ENCODE measurements at regions not wholly inside any gene's neighbourhood (a gene's known extent, or its start where the extent isn't known, plus 50 kb on each side); places are given as distances from the start of the nearest gene placed in this dataset.
"Not testable (repeated sequence)": the region's sequence is repeated elsewhere in the genome, so short reads cannot be mapped to it uniquely, and the experiment has no call there.

DNA sequence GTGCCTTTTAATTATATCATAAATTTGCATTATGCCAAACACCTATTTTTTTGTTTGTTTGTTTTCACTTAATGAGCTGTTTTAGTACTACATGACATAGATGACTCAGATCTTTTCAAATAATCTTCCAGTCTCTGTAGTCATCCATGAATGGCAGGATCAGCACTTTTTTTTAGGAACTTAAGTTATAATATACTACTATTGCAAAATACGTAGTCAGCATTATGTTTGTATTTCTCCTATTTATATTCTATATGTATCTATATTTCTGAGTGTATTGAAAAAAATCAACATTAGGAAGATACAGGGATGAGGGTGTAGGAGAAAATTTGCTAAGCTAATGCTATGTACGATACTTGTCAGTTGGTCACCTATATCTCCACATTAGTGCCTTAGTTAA, 773.1 kb upstream of the AGA start:
- intact Hi-C loops (cut with DNase I): no loop called here
- Histone ChIP-seq H3K4me1 (no peaks in the 10 kb centered on the region), H3K27ac (no peak overlapping the region), H3K27me3 (no peaks in the 10 kb centered on the region), H3K9me3 (no peaks in the 10 kb centered on the region), H3K36me3 (no peaks in the 10 kb centered on the region), H3K4me3 (no peak overlapping the region)
- 89 to 90% methylated on average over 2 of the region's 2 CpGs for WGBS, 2 donors
- TF ChIP-seq, protein P1, sequence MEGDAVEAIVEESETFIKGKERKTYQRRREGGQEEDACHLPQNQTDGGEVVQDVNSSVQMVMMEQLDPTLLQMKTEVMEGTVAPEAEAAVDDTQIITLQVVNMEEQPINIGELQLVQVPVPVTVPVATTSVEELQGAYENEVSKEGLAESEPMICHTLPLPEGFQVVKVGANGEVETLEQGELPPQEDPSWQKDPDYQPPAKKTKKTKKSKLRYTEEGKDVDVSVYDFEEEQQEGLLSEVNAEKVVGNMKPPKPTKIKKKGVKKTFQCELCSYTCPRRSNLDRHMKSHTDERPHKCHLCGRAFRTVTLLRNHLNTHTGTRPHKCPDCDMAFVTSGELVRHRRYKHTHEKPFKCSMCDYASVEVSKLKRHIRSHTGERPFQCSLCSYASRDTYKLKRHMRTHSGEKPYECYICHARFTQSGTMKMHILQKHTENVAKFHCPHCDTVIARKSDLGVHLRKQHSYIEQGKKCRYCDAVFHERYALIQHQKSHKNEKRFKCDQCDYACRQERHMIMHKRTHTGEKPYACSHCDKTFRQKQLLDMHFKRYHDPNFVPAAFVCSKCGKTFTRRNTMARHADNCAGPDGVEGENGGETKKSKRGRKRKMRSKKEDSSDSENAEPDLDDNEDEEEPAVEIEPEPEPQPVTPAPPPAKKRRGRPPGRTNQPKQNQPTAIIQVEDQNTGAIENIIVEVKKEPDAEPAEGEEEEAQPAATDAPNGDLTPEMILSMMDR (IDR thresholded peaks at IDR 0.05): no peak
- no peak for DNase-seq
- no peak for ATAC-seq

DNA sequence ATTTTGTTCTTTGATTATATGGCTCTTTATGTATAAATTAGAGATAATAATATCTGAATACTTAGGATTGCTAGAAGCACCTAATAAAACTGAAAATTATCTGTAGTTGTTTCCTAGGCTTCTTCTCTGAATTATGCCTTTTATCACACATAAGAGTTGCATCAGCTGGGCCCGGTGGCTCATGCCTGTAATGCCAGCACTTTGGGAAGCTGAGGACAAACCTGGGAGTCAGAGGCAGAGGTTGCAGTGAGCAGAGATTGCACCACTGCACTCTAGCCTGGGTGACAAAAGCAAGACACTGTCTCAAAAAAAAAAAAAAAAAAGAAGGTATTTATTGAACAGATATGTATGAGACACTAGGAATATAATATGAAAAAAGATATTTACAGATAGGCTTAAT, 773.5 kb upstream of the AGA start:
- intact Hi-C loops (cut with DNase I): no loop called here
- Histone ChIP-seq H3K27ac (no peak overlapping the region), H3K4me1 (no peaks in the 10 kb centered on the region), H3K4me3 (no peak overlapping the region), H3K27me3 (no peaks in the 10 kb centered on the region), H3K36me3 (no peaks in the 10 kb centered on the region), H3K9me3 (no peaks in the 10 kb centered on the region)
- WGBS, 2 donors: 38 to 43% methylated on average over 1 of the region's 1 CpG
- TF ChIP-seq, protein P1 (IDR thresholded peaks at IDR 0.05): no peak
- no peak for ATAC-seq
- no peak for DNase-seq

DNA sequence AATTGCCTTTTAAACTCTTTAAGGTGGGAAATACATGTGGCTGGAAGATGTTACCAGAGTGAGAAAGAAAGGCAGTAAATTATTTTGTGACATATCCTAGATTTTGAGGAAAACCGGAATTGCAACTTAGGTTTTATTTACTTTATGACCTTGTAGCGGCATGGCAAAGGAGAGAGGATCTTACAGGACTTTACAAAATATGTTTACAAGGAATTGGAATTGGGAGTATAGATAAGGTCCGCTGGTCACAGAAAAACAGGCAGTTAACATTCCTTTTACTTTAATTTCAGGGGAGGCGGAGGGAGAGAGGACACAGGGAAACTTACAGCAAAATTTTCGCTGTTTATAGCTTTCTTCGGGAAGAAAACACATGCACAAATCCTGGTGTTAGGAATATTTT, 784.2 kb upstream of the AGA start:
- H3K4me1 ChIP-seq; H3K36me3 ChIP-seq; DNase-seq; H3K4me3 ChIP-seq; intact Hi-C loops (cut with DNase I); H3K27ac ChIP-seq; ATAC-seq; H3K27me3 ChIP-seq: not testable (repeated sequence)
- H3K9me3 ChIP-seq: peaks cover 0 to 42% (median 0%) of the 10 kb centered on the region in 11 donors
- 53 to 77% methylated on average over 5 to 6 of the region's 6 CpGs for WGBS, 2 donors

DNA sequence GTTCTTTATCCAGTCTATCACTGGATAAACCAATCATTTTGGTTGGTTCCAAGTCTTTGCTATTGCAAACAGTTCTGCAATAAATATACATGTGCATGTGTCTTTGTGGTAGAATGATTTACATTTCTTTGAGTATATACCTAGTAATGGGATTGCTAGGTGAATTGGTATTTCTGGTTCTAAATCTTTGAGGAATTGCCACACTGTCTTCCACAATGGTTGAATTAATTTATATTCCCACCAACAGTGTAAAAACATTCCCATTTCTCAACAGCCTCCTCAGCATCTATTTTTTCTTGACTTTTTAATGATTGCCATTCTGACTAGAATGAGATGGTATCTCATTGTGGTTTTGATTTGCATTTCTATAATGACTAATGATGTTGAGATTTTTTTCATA, 791.7 kb upstream of the AGA start:
- ATAC-seq: no peak
- Histone ChIP-seq H3K27ac (no peak overlapping the region), H3K27me3 (no peaks in the 10 kb centered on the region), H3K4me3 (no peak overlapping the region), H3K9me3 (peaks cover 0 to 59% (median 4%) of the 10 kb centered on the region in 11 donors), H3K4me1 (no peaks in the 10 kb centered on the region), H3K36me3 (no peaks in the 10 kb centered on the region)
- TF ChIP-seq, protein P1 (IDR thresholded peaks at IDR 0.05): no peak
- DNase-seq: no peak
- intact Hi-C loops (cut with DNase I): no loop called here

DNA sequence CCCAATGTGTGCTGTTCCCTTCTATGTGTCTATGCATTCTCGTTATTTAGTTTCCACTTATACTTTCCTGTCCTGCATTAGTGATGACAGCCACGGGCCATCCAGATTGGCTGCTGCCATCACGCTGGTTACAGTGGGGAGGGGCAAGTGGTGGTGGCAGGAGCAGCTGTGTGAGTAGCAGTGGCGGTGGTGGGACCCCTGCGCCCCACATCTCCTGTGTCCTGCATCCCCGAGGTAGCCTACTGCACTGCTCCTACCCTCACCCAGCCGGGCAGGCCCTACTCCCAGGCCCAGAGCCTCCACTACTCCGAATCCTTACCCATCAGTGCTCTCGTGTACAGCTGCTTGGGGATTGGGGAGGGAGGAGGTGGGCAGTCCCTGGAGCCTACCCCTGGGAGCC, 798.7 kb upstream of the AGA start:
- WGBS, 2 donors: 84 to 87% methylated on average over 9 of the region's 9 CpGs
- Histone ChIP-seq H3K27ac (no peak overlapping the region), H3K36me3 (no peaks in the 10 kb centered on the region), H3K4me1 (no peaks in the 10 kb centered on the region), H3K27me3 (no peaks in the 10 kb centered on the region), H3K4me3 (no peak overlapping the region), H3K9me3 (peaks cover 0 to 68% (median 2%) of the 10 kb centered on the region in 11 donors)
- TF ChIP-seq, protein P1 (IDR thresholded peaks at IDR 0.05): no peak
- ATAC-seq (no peak), DNase-seq (no peak)
- intact Hi-C loops (cut with DNase I): no loop called here
